Lower leg skin (tissue), 3 donors: ENCODE measurements at regions not wholly inside any gene's neighbourhood (a gene's known extent, or its start where the extent isn't known, plus 50 kb on each side); places are given as distances from the start of the nearest gene placed in this dataset.

ENCODE experiments used
- POLR2A ChIP-seq, 2 donors: fragments of 450-650 bp; IDR thresholded peaks; one replicate each; pipeline ENCODE4 v1.6.1; 2016 to 2017; ENCODE audit warnings: antibody characterized with exemption in 2 of 2, mild to moderate bottlenecking in 1 of 2, moderate library complexity in 1 of 2
- TF ChIP-seq, protein P1 (sequence below), 3 donors: fragments of 450-650 bp; IDR thresholded peaks; one replicate each; pipeline ENCODE4 v1.5.1; 2016; ENCODE audit warnings: antibody characterized with exemption in 3 of 3, mild to moderate bottlenecking in 3 of 3, moderate library complexity in 2 of 3

DNA sequence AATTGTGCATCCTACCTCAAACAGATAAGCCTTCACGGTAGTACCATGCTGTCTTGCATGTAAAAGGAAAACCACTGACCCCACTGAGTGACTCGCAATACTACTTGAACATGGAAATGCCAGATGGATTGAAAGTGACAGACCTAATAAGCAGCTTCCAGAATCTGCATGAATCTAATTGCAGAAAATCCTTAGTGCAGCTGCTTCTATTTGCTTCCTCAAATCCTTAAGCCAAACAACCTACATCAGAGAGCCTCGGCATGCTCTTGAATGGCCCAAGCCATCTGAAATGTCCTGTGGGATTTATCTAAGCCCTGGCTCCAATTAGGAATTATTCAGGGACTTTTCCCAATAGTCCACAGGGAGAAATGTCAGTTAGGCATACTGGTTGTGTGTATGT is 509.5 kb upstream of the CELF2 start:
- TF ChIP-seq, protein P1, sequence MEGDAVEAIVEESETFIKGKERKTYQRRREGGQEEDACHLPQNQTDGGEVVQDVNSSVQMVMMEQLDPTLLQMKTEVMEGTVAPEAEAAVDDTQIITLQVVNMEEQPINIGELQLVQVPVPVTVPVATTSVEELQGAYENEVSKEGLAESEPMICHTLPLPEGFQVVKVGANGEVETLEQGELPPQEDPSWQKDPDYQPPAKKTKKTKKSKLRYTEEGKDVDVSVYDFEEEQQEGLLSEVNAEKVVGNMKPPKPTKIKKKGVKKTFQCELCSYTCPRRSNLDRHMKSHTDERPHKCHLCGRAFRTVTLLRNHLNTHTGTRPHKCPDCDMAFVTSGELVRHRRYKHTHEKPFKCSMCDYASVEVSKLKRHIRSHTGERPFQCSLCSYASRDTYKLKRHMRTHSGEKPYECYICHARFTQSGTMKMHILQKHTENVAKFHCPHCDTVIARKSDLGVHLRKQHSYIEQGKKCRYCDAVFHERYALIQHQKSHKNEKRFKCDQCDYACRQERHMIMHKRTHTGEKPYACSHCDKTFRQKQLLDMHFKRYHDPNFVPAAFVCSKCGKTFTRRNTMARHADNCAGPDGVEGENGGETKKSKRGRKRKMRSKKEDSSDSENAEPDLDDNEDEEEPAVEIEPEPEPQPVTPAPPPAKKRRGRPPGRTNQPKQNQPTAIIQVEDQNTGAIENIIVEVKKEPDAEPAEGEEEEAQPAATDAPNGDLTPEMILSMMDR (IDR thresholded peaks at IDR 0.05) = no peak
- TF ChIP-seq POLR2A (IDR thresholded peaks at IDR 0.05) = no peak
